ENCODE measurements at regions not wholly inside any gene's neighbourhood (a gene's known extent, or its start where the extent isn't known, plus 50 kb on each side); places are given as distances from the start of the nearest gene placed in this dataset.
"Not testable (repeated sequence)": the region's sequence is repeated elsewhere in the genome, so short reads cannot be mapped to it uniquely, and the experiment has no call there.

GRCh38 chrX:133483771-133484170 is 68.5 kb upstream of the GPC4 start:
- intact Hi-C loops (cut with DNase I); H3K36me3 ChIP-seq; H3K9me3 ChIP-seq; H3K27me3 ChIP-seq; H3K4me3 ChIP-seq; DNase-seq (ENCODE audit: extremely low spot score); H3K27ac ChIP-seq (replicated peaks in 1 of 4): not testable (repeated sequence)
- peaks cover 0 to 18% (median 13%) of the 10 kb centered on the region in 4 donors for H3K4me1 ChIP-seq
- 96% methylated on average over 14 of the region's 34 CpGs for WGBS

- no peaks in the 10 kb centered on the region for H3K27me3 ChIP-seq
- DNase-seq (ENCODE audit: extremely low spot score) = no peak
- no peak overlapping the region for H3K4me3 ChIP-seq
- 46% methylated on average over 7 of the region's 7 CpGs for WGBS
- no peaks in the 10 kb centered on the region for H3K9me3 ChIP-seq
- TF ChIP-seq POLR2AphosphoS5 (IDR thresholded peaks at IDR 0.05) (peak in 1 of 2 donors; percentile 53), CTCF (IDR thresholded peaks at IDR 0.05) (no peak), POLR2A (IDR thresholded peaks at IDR 0.05; ENCODE audit: low read depth) (no peak), EP300 (IDR thresholded peaks at IDR 0.05) (no peak)
- no peaks in the 10 kb centered on the region for H3K36me3 ChIP-seq
- peak overlapping the region; percentile 43 to 69 (median 66) for H3K27ac ChIP-seq (replicated peaks in 1 of 4)
- H3K4me1 ChIP-seq = peaks cover 0 to 27% (median 23%) of the 10 kb centered on the region in 4 donors
- intact Hi-C loops (cut with DNase I) = no loop called here
Measured at GRCh38 chrX:133482056-133482952, 67.0 kb upstream of the GPC4 start.

- H3K4me3 ChIP-seq = no peak overlapping the region
- intact Hi-C loops (cut with DNase I) = no loop called here
Measured at GRCh38 chrX:133477986-133478385, 62.7 kb upstream of the GPC4 start.

GRCh38 chrX:133475953-133476352 is 60.7 kb upstream of the GPC4 start:
- H3K9me3 ChIP-seq = no peaks in the 10 kb centered on the region
- intact Hi-C loops (cut with DNase I) = no loop called here
- H3K27ac ChIP-seq (replicated peaks in 1 of 4) = peak overlapping the region; percentile 19 to 75 (median 68)
- TF ChIP-seq EP300 (IDR thresholded peaks at IDR 0.05) (no peak), POLR2AphosphoS5 (IDR thresholded peaks at IDR 0.05) (peak in 1 of 2 donors; percentile 31)
- no peak overlapping the region for H3K4me3 ChIP-seq
- peaks cover 0 to 40% (median 35%) of the 10 kb centered on the region in 4 donors for H3K4me1 ChIP-seq
- H3K36me3 ChIP-seq = no peaks in the 10 kb centered on the region
- WGBS = 50% methylated on average over 1 of the region's 1 CpG
- no peaks in the 10 kb centered on the region for H3K27me3 ChIP-seq
- no peak for DNase-seq (ENCODE audit: extremely low spot score)

More at GRCh38 chrX:133477986-133478385, 62.7 kb upstream of the GPC4 start:
- DNase-seq (ENCODE audit: extremely low spot score) = no peak
- TF ChIP-seq POLR2AphosphoS5 (IDR thresholded peaks at IDR 0.05) (no peak), POLR2A (IDR thresholded peaks at IDR 0.05; ENCODE audit: low read depth) (no peak), CTCF (IDR thresholded peaks at IDR 0.05) (no peak), EP300 (IDR thresholded peaks at IDR 0.05) (no peak)
- no peaks in the 10 kb centered on the region for H3K27me3 ChIP-seq
- peak overlapping the region; percentile 24 to 66 (median 58) for H3K27ac ChIP-seq (replicated peaks in 1 of 4)
- H3K4me1 ChIP-seq = peaks cover 0 to 56% (median 48%) of the 10 kb centered on the region in 4 donors
- WGBS = 48% methylated on average over 4 of the region's 4 CpGs
- H3K36me3 ChIP-seq = no peaks in the 10 kb centered on the region
- H3K9me3 ChIP-seq = no peaks in the 10 kb centered on the region

- Histone ChIP-seq H3K9me3 (no peaks in the 10 kb centered on the region), H3K36me3 (no peaks in the 10 kb centered on the region), H3K27me3 (no peaks in the 10 kb centered on the region), H3K4me1 (peaks cover 0 to 40% (median 35%) of the 10 kb centered on the region in 4 donors), H3K4me3 (no peak overlapping the region), H3K27ac (replicated peaks in 1 of 4) (peak overlapping the region; percentile 19 to 75 (median 68))
- TF ChIP-seq POLR2AphosphoS5 (IDR thresholded peaks at IDR 0.05) (no peak), POLR2A (IDR thresholded peaks at IDR 0.05; ENCODE audit: low read depth) (no peak), CTCF (IDR thresholded peaks at IDR 0.05) (no peak), EP300 (IDR thresholded peaks at IDR 0.05) (no peak)
- intact Hi-C loops (cut with DNase I) = no loop called here
- 92% methylated on average over 1 of the region's 1 CpG for WGBS
- no peak for DNase-seq (ENCODE audit: extremely low spot score)
Measured at GRCh38 chrX:133475521-133475920, 60.2 kb upstream of the GPC4 start.

All from esophagus muscularis mucosa (tissue), 4 donors.